ENCODE measurements at regions not wholly inside any gene's neighbourhood (a gene's known extent, or its start where the extent isn't known, plus 50 kb on each side); places are given as distances from the start of the nearest gene placed in this dataset.

DNA sequence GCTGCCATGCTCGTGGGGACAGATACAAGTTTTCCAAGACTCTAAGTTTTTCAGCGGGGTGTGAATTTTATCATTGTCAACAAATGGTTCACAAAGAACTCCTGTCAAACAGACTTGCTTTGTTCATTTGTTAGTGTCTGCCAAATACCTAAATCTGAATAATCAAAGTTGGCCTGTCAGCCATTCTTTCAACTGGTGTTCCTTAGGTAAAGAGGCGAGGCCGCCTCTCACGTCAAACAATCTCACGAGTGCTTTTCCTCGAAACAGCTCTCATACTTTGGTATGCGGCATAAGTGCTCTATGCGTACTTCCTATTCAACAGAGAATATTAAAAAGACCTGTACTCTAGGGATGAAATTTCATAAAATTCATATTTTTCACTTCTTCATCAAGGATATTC is 51.4 kb upstream of the KANK4 start:
- DNase-seq = no peak

DNA sequence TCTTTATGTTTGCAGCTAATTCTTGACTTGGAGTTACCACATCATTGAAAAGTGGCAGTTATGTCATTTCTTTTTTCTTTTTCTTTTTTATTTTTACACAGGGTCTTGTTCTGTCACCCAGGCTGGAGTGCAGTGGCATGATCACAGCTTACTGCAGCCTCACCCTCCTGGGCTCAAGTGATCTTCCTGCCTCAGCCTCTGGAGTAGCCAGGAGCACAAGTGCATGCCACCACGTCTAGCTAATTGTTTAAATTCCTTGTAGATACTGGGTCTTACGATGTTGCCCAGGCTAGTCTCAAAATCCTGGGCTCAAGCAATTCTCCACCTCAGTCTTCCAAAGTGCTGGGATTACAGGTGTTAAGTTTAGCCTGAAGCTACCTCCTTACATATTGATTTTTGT is 52.1 kb upstream of the KANK4 start:
- DNase-seq = no peak

DNA sequence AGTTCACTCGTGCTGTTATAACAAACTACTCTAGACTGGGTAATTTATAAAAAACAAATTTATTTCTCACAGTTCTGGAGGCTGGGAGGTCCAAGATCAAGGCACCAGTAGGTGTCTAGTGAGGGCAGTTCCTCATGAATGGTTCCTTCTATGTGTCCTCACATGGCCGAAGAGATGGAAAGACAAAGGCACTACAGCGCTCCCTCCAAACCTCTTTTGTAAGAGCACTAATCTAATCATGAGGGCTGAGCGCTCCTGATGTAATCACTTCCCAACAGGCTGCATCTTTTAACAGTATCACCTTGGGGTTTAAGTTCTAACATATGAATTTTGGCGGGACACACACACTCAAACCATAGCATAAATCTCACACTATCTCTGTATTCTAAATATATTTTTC is 54.0 kb upstream of the KANK4 start:
- no peak for DNase-seq

DNA sequence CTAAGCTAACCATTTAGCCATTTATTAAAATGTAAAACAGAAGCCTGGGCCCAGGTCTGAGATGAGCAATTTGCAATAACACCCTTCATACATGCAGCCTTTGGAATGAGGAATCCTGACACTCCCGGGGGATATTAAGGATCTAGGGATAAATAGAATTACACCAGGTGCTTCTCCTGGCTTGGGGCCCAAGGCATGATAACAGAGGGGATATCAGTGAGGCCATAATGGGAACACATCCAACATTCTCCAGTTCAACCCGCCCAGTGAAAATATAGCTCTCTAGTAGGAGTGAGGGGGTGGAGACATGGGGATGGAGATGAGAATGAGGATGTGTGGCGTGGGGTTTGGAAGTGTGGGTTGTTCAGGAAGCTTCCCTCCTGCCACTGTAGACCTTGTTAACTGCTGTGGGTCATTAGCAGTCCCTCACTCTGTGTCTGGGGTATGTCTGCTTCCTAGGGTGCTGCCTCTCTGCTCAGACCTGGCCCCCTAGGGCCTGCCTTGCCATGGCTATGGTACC is 57.9 kb upstream of the KANK4 start:
- DNase-seq = peak in 1 of 2 experiments; percentile 38

DNA sequence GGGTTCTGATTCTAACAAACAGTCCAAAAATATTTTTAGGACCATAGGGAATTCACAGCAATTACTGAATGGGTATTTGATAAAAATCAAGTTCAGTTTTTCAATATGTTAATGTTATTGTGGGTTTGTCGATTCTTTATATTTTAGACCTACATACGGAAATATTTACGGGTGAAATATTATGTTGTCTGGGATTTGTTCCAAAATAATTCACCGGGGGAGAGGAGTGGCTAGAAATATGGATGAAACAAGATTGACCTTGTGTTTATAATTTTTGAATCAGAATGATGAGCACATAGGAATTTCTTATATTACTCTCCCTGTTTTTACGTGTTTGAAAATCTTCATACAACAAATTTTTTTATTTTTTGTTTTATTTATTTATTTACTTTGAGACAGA is 56.7 kb upstream of the USP1 start:
- no peak for DNase-seq

DNA sequence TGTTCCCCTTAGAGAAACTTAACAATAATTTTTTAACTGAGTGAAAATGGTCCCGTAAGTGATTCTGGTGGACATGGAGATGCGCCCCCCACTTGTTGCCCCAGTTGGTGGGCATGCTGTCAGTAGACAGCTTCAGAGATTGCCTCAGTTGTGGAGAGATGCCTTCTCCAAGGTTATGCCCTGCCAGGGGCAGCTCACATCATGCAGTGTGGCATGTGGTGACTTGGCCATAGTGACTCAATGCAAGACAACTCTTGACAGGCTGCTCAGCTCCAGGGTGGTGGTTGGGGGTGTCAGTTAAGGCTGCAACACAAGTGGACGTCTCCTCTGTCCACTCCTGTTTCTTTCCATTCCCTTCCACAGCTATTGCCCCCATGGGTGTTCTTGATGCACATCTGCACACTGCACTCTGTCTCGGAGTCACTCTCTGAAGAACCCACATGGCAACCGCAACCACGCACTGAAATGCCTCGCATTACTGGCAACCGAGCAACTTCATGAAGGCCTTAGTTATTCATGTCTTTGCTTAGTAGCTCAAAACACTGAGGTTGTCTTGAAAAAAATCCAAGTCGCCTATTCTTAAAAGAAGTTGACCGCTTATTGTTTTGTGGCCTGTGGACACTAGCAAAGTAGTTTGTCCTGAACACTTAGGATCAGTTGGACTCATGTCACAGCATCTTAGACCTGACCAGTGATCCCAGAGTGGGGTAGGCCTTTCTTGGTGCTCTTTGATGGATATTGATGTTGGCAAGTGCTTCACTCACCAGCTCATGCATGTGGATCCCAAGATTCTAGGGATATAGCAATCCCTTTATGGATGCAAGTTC is 54.8 kb upstream of the USP1 start:
- no peak for DNase-seq

DNA sequence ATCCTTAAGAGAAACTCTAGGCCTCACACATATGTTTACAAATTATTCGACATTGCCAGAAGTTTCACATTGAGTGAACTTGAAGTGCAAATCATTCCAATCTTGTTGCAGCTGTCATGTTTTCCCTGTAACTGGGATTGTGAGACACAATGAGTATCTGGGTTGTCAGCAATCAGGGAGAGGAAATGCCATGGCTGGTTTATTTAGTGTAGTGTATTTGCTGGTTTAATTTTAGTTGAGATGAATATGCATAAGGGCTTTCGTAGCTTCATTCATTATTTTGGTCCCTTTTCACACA is 54.2 kb upstream of the USP1 start:
- no peak for DNase-seq

DNA sequence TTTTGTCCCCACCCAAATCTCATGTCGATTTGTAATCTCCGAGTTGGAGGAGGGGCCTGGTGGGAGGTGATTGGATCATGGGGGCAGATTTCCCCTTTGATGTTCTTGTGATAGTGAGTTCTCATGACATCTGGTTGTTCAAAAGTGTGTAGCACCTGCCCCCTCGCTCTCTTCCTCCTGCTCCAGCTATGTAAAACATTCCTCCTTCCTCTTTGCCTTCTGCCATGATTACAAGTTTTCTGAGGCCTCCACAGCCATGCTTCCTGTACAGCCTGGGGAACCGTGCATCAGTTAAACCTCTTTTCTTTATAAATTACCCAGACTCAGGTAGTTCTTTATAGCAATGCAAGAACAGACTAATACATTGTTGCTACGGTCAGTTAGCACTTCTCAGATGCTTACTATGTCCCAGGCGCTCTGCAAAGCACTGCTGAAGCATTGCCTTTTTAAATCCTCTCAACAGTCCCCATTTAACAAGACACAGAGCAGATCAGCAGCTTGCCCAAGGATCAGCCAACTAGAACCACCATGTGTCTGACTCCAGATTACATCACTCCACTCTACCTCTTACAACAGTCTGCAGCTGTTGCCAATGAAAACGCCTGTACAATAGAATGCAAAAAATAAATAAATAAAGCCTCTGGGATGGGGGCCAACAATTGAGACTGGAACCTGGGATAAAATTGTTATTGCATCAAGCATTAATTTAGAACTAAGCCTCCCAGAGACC is 52.4 kb upstream of the USP1 start:
- peak; percentile 58 to 80 for DNase-seq

DNA sequence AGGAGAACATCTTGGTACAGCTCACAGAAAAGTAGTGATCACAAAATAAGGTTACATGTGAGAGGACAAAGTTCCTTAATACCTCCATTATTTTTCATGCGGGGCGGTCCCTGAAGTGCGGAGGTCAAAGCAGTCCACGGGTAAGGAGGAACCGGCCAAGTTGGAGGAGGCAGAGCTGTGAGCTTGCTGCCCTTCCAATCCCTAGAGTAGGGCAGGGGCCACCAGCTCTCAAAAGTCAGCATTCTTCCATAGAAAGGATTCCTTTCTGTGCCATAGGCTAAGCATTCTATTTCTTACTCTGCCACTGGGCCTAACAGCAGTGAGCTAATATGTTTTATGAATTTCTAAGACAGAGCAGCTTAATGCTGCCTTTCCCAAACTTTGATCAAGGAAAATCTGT is 50.9 kb upstream of the USP1 start:
- DNase-seq = no peak

DNA sequence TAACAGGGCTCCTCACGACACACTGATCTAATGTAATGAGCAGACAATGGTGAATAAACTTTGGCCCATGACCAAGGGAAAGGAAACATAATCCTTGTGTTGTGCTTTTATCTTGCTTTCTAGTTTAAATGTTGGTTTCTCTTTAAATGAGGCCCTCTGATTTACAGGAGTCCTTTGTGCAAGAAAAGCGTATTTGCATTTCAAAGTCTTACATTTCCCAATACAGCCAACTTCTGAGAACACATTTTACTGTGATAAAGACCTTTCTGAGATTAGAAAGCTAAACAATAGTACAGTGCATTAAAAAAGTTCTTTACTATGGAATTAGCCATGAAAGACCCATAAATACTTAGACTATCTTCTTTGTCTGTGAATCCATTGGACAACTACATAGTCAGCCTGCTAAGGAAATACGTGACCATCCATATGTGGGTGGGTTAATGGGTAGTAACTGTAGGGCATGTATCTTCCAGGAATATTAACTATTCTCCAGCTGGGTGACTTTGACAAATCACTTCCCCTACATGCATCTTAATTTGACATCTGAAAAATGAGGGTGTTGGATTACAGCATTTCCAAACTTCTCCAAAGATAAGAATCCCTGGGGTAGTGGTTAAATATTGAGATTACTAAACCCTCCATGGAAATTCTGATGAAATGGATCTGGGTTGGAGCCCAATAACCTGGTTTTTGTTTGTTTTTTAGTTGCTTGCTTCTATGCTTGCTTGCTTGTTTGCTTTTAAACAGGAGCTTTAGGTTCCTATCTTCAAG is 50.3 kb upstream of the USP1 start:
- peak in 1 of 2 experiments; percentile 12 for DNase-seq
